HCT116 (cell line): ENCODE measurements at regions not wholly inside any gene's neighbourhood (a gene's known extent, or its start where the extent isn't known, plus 50 kb on each side); places are given as distances from the start of the nearest gene placed in this dataset.

Experiments used
- ATAC-seq: fragments of 200-7000 bp; cut with Tn5 transposase; 2 replicates; pipeline ENCODE4 v1.9.1; 2020; ENCODE audit warnings: mild to moderate bottlenecking, moderate library complexity
- BruUV-seq: library from RNA; stranded (reverse); fragments of 400-500 nt; replicated peaks from 2 replicates; lab custom pipeline; 2021; lab: Mats Ljungman, UMichigan
- CTCF ChIA-PET: fragments of 300-600 bp; sonication (Branson Sonifier 250); formaldehyde crosslinking; loops from one replicate; lab custom pipeline; 2021; ENCODE audit warnings: antibody characterized with exemption; lab: Charles Lee
- POLR2A ChIA-PET: fragments of 300-600, 350-600 bp; sonication (Branson Sonifier 250); formaldehyde crosslinking; loops from one replicate; lab custom pipeline; 2021; ENCODE audit warnings: antibody characterized with exemption; lab: Charles Lee
- RAD21 ChIA-PET, 2 experiments: fragments of 300-600 bp; sonication (Branson Sonifier 250); formaldehyde crosslinking; loops; one replicate each; lab custom pipeline; 2023; ENCODE audit warnings: low total read pairs in 2 of 2; ENCODE audit not compliant: uncharacterized antibody in 2 of 2, unreplicated experiment in 2 of 2, low non-redundant PET in 1 of 2; lab: Charles Lee
- DNase-seq: peaks from one replicate; pipeline ENCODE4 v3.0.0-alpha.2; 2010; ENCODE audit warnings: low read depth, low spot score
- H2AFZ ChIP-seq: fragments of 200-600 bp; shearing (Covaris generic), sonication (generic); 2 replicates; pipeline ENCODE4 v1.6.1; 2017; ENCODE audit warnings: low read depth, mixed run types, mixed read lengths, antibody characterized with exemption, low read length; ENCODE audit not compliant: poor library complexity, severe bottlenecking
- H3K27ac ChIP-seq: 2 replicates; pipeline ENCODE4 v1.5.1; 2012; ENCODE audit warnings: low read depth, low read length
- H3K27me3 ChIP-seq: fragments of 200-600 bp; sonication (generic); 2 replicates; pipeline ENCODE4 v1.6.1; 2016; ENCODE audit warnings: mixed run types, low read length, mixed read lengths; ENCODE audit not compliant: insufficient read depth
- H3K36me3 ChIP-seq, 2 experiments: fragments of 200-500 bp in 1 of 2; fragments of 200-600 bp in 1 of 2; sonication (Bioruptor generic) in 1 of 2; sonication (generic) in 1 of 2; 2 replicates each; pipeline versions ENCODE4 v1.5.1 to v1.6.1; 2014 to 2016; ENCODE audit warnings: low read length in 2 of 2, inconsistent platforms in 1 of 2, mixed read lengths in 1 of 2, mixed run types in 1 of 2; ENCODE audit not compliant: insufficient read depth in 2 of 2, control insufficient read depth in 1 of 2
- H3K4me1 ChIP-seq, 2 experiments: fragments of 200-600 bp in 1 of 2; sonication (generic) in 1 of 2; 2 replicates each; pipeline versions ENCODE4 v1.5.1 to v1.6.1; 2012 to 2017; ENCODE audit warnings: low read length in 2 of 2, inconsistent platforms in 1 of 2, mild to moderate bottlenecking in 1 of 2, mixed read lengths in 1 of 2, mixed run types in 1 of 2, moderate library complexity in 1 of 2; ENCODE audit not compliant: insufficient read depth in 2 of 2, control insufficient read depth in 1 of 2
- H3K4me2 ChIP-seq: fragments of 200-600 bp; sonication (generic); 2 replicates; pipeline ENCODE4 v1.6.1; 2017; ENCODE audit warnings: mixed run types, low read length, mixed read lengths
- H3K4me3 ChIP-seq, 2 experiments: fragments of 200-600 bp in 1 of 2; sonication (generic) in 1 of 2; replicated peaks in 1 of 2; 2 replicates each; pipeline ENCODE4 v1.5.1; 2011 to 2016; ENCODE audit warnings: low read length in 2 of 2, control low read depth in 1 of 2, low read depth in 1 of 2, mild to moderate bottlenecking in 1 of 2, mixed read lengths in 1 of 2, mixed run types in 1 of 2
- H3K79me2 ChIP-seq: fragments of 200-600 bp; sonication (generic); 2 replicates; pipeline ENCODE4 v1.6.1; 2017; ENCODE audit warnings: mild to moderate bottlenecking, mixed run types, low read length, moderate library complexity, mixed read lengths; ENCODE audit not compliant: insufficient read depth
- H3K9ac ChIP-seq: fragments of 200-600 bp; sonication (generic); 2 replicates; pipeline ENCODE4 v1.6.1; 2016; ENCODE audit warnings: low read length, mixed read lengths
- H3K9me2 ChIP-seq: fragments of 200-600 bp; sonication (generic), shearing (Covaris generic); 2 replicates; pipeline ENCODE4 v1.6.1; 2017; ENCODE audit warnings: mixed run types, mild to moderate bottlenecking, moderate library complexity; ENCODE audit not compliant: insufficient read depth
- H3K9me3 ChIP-seq, 2 experiments: fragments of 200-500 bp in 1 of 2; fragments of 200-600 bp in 1 of 2; sonication (Bioruptor generic) in 1 of 2; sonication (generic) in 1 of 2; 2 replicates each; pipeline ENCODE4 v1.6.1; 2014 to 2017; ENCODE audit warnings: low read length in 2 of 2, mixed read lengths in 2 of 2, inconsistent platforms in 1 of 2, low read depth in 1 of 2, mild to moderate bottlenecking in 1 of 2, mixed run types in 1 of 2, moderate library complexity in 1 of 2; ENCODE audit not compliant: control insufficient read depth in 1 of 2, insufficient read depth in 1 of 2
- H4K20me1 ChIP-seq: fragments of 200-600 bp; sonication (generic), shearing (Covaris generic); 2 replicates; pipeline ENCODE4 v1.6.1; 2017; ENCODE audit warnings: mixed run types, mild to moderate bottlenecking, moderate library complexity; ENCODE audit not compliant: insufficient read depth
- CEBPB ChIP-seq: IDR thresholded peaks from 2 replicates; pipeline ENCODE4 v1.6.1; 2012; ENCODE audit warnings: low read depth
- ELF1 ChIP-seq: IDR thresholded peaks from 2 replicates; pipeline ENCODE4 v1.6.1; 2012; ENCODE audit warnings: low read depth, borderline replicate concordance
- FOSL1 ChIP-seq: IDR thresholded peaks from 2 replicates; pipeline ENCODE4 v1.6.1; 2012; ENCODE audit warnings: low read depth
- POLR2AphosphoS5 ChIP-seq: IDR thresholded peaks from 2 replicates; pipeline ENCODE4 v1.6.1; 2011; ENCODE audit warnings: mild to moderate bottlenecking, low read depth, low read length, moderate library complexity
- TCF7L2 ChIP-seq: IDR thresholded peaks from 2 replicates; pipeline ENCODE4 v1.7.0; 2011; ENCODE audit warnings: borderline replicate concordance, inconsistent platforms; ENCODE audit not compliant: insufficient read depth, insufficient read length; ENCODE audit errors: extremely low read depth
- intact Hi-C: fragments of 100-400 bp; cut with micrococcal nuclease; formaldehyde crosslinking; loops from 2 replicates; pipeline ENCODE4 v1.10.0; 2022

DNA sequence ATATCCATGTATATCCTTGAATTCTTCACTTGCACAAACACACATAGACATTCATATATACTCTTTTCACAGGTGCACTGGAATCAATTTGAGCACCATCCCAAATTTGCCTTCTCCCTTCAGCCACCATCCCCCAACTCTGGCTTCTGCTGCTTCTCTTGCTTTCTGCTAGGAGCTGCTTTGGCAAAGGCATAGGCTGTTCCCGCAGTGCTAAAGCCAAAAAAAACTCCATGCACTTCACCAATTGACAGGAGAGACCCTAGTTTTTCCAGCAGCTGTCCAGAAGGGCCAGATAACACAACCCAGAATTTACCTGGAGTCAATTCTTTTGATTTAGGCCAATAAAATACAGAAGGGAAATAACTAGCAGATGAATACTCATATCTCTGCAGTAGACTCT is 251.3 kb downstream of the NR2F1-AS1 start:
- BruUV-seq: no TSS peak
- Histone ChIP-seq H3K9me2 (no peaks in the 10 kb centered on the region), H3K4me2 (no peak overlapping the region), H4K20me1 (no peaks in the 10 kb centered on the region), H3K79me2 (no peaks in the 10 kb centered on the region), H3K9ac (no peak overlapping the region), H3K4me1 (no peaks in the 10 kb centered on the region), H2AFZ (no peak overlapping the region), H3K4me3 (no peak overlapping the region), H3K27me3 (no peaks in the 10 kb centered on the region), H3K9me3 (no peaks in the 10 kb centered on the region), H3K27ac (no peak overlapping the region), H3K36me3 (no peaks in the 10 kb centered on the region)
- intact Hi-C loops: no loop called here
- RAD21 ChIA-PET: no interaction called here
- no peak for ATAC-seq
- CTCF ChIA-PET: no interaction called here
- POLR2A ChIA-PET: no interaction called here
- no peak for DNase-seq
- TF ChIP-seq POLR2AphosphoS5 (no peak), TCF7L2 (no peak), ELF1 (no peak)

DNA sequence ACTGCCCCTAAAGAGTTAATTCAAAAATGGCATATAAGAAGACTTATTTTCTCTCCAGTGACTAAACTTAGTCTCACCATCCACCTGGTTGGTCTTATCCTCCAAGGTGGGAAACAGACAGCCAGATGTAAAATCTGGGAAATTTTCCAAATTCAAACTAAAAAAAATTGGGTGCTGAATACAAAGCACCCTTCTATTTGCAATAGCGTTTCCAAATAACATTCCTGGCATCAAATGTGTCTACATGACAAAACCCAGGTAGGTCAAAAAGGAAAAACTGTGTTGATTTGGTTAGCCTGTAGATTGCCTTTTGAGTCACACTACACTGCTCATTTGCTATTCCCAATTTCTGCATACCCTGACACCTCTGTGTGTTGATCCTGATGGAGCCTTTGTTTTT is 252.2 kb downstream of the NR2F1-AS1 start:
- no peaks in the 10 kb centered on the region for H3K36me3 ChIP-seq
- no peak for ATAC-seq
- no peak for DNase-seq
- H3K4me3 ChIP-seq: no peak overlapping the region
- H3K4me1 ChIP-seq: no peaks in the 10 kb centered on the region
- H4K20me1 ChIP-seq: no peaks in the 10 kb centered on the region
- RAD21 ChIA-PET: no interaction called here
- intact Hi-C loops: no loop called here
- no peak overlapping the region for H2AFZ ChIP-seq
- no peaks in the 10 kb centered on the region for H3K9me3 ChIP-seq
- H3K79me2 ChIP-seq: no peaks in the 10 kb centered on the region
- H3K27me3 ChIP-seq: no peaks in the 10 kb centered on the region
- H3K9ac ChIP-seq: no peak overlapping the region
- TF ChIP-seq FOSL1: no peak
- TF ChIP-seq CEBPB: no peak
- TF ChIP-seq, all 23 proteins: peak for 0
- no TSS peak for BruUV-seq
- ChIA-PET CTCF (no interaction called here), POLR2A (no interaction called here)
- no peak overlapping the region for H3K4me2 ChIP-seq
- H3K27ac ChIP-seq: no peak overlapping the region
- H3K9me2 ChIP-seq: no peaks in the 10 kb centered on the region
